GM12865 (cell line): ENCODE measurements at regions not wholly inside any gene's neighbourhood (a gene's known extent, or its start where the extent isn't known, plus 50 kb on each side); places are given as distances from the start of the nearest gene placed in this dataset.

ENCODE experiments used
- DNase-seq: peaks from one replicate; pipeline ENCODE4 v3.0.0; 2010; ENCODE audit warnings: low read depth
- H3K4me3 ChIP-seq: 2 replicates; pipeline ENCODE4 v1.5.1; 2011; ENCODE audit warnings: mild to moderate bottlenecking, low read depth, low read length, control low read depth
- CTCF ChIP-seq: IDR thresholded peaks from 2 replicates; pipeline ENCODE4 v1.5.1; 2011; ENCODE audit warnings: low read length, control low read depth, low read depth, inconsistent platforms; ENCODE audit not compliant: insufficient read depth; ENCODE audit errors: missing control alignments

- TF ChIP-seq CTCF = peak; percentile 27
- peak; percentile 40 for DNase-seq
- H3K4me3 ChIP-seq = no peak overlapping the region
These were observed 120.9 kb upstream of the DDIT4L start for GRCh38 chr4:100311181-100311580.

GRCh38 chr4:100306018-100306417, 115.8 kb upstream of the DDIT4L start:
- TF ChIP-seq CTCF = no peak
- DNase-seq = no peak
- H3K4me3 ChIP-seq = no peak overlapping the region

- TF ChIP-seq CTCF = no peak
These were observed 112.1 kb upstream of the DDIT4L start for GRCh38 chr4:100302061-100303026.

GRCh38 chr4:100299046-100299840, 109.0 kb upstream of the DDIT4L start:
- DNase-seq = no peak
- no peak overlapping the region for H3K4me3 ChIP-seq
- TF ChIP-seq CTCF = no peak

More at GRCh38 chr4:100302061-100303026, 112.1 kb upstream of the DDIT4L start:
- no peak for DNase-seq
- no peak overlapping the region for H3K4me3 ChIP-seq

GRCh38 chr4:100295792-100296191, 105.5 kb upstream of the DDIT4L start:
- H3K4me3 ChIP-seq = no peak overlapping the region
- peak; percentile 24 for DNase-seq
- no peak for TF ChIP-seq CTCF

GRCh38 chr4:100294356-100294755, 104.1 kb upstream of the DDIT4L start:
- no peak for DNase-seq
- TF ChIP-seq CTCF = no peak
- H3K4me3 ChIP-seq = no peak overlapping the region
